ENCODE measurements at regions not wholly inside any gene's neighbourhood (a gene's known extent, or its start where the extent isn't known, plus 50 kb on each side); places are given as distances from the start of the nearest gene placed in this dataset.
A peak's percentile ranks its signal among the peaks of the same experiment; 100 is the strongest.

GRCh38 chr4:85081196-85081595 is 114.7 kb upstream of the WDFY3 start:
- H3K4me3 ChIP-seq (ENCODE audit: low read length) = no peak overlapping the region
- TF ChIP-seq, protein P1, sequence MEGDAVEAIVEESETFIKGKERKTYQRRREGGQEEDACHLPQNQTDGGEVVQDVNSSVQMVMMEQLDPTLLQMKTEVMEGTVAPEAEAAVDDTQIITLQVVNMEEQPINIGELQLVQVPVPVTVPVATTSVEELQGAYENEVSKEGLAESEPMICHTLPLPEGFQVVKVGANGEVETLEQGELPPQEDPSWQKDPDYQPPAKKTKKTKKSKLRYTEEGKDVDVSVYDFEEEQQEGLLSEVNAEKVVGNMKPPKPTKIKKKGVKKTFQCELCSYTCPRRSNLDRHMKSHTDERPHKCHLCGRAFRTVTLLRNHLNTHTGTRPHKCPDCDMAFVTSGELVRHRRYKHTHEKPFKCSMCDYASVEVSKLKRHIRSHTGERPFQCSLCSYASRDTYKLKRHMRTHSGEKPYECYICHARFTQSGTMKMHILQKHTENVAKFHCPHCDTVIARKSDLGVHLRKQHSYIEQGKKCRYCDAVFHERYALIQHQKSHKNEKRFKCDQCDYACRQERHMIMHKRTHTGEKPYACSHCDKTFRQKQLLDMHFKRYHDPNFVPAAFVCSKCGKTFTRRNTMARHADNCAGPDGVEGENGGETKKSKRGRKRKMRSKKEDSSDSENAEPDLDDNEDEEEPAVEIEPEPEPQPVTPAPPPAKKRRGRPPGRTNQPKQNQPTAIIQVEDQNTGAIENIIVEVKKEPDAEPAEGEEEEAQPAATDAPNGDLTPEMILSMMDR (conservative IDR thresholded peaks at IDR 0.05; ENCODE audit: low read depth, low read length) = no peak
- no peak for DNase-seq (ENCODE audit: low read depth)

DNA sequence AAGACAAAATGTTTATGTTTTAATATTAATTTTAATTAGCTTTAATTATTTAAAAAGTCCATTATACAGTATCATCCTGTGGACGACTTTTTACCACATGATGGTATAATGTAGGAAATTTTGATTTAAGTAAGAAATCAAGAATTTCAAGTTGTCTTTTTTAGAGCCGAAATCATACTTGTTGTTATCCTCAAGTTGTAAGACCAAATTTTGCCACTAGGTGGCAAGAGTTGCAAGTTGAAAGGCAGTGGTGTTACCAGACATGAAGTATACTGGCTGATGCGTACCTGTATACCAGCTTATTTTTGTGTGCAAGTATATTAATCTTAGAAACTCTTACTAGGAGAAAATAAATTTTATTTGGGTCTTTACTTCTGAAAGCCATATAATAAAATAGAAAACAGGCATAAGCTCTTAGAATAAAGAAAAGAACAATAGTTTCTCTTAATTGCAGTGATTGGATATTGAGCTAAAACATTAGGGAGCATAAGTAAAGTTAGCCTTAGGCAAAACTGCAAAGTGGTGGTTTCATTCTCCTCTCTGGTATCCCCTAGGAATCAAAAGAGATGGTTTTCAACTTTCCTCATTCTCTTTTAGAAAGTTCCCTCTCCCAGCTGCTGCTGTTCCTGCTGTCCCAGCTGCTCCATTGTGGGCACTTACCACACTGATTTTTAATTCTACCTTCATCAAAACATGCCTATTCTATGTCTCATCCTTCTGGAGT is 118.0 kb upstream of the WDFY3 start:
- TF ChIP-seq, protein P1 (conservative IDR thresholded peaks at IDR 0.05; ENCODE audit: low read depth, low read length) = peak; percentile 72
- peak; percentile 30 for DNase-seq (ENCODE audit: low read depth)
- H3K4me3 ChIP-seq (ENCODE audit: low read length) = no peak overlapping the region

GRCh38 chr4:85086721-85087120 is 120.2 kb upstream of the WDFY3 start:
- TF ChIP-seq, protein P1 (conservative IDR thresholded peaks at IDR 0.05; ENCODE audit: low read depth, low read length) = no peak
- no peak overlapping the region for H3K4me3 ChIP-seq (ENCODE audit: low read length)
- DNase-seq (ENCODE audit: low read depth) = peak; percentile 24

DNA sequence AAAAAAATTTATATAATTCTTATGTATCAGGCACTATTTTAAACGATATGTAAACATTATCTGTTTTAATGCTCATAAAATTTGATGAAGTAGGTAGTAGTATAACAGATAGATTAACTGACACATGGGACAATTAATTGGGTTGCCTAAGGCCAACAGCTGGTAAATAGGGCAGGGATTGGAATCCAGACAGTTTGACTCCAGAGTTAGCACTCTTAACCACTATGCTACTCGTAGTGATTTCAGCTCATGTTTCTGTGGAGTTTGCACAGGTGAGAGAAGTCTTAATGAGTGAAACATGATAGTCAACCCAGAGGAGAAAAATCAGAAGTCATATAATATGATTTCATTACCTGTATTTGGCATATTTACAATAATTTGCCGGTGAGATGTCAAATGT is 126.0 kb upstream of the WDFY3 start:
- no peak for DNase-seq (ENCODE audit: low read depth)
- TF ChIP-seq, protein P1 (conservative IDR thresholded peaks at IDR 0.05; ENCODE audit: low read depth, low read length) = no peak

DNA sequence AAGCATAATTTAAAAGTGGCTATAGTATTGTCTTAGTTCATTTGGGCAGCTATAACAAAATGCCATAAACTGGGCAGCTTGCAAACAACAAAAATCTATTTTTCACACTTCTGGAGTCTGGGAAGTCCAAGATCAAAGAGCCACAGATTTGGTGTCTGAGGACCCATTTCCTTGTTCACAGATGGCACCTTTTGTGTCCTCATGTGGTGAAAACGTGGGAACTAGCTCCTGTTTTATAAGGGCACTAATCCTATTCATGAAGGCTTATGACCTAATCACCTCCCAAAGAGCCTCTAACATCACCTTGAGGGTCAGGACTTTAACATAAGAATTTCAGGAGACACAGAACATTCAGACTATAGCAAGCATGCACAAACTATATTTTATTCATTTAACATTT is 126.5 kb upstream of the WDFY3 start:
- DNase-seq (ENCODE audit: low read depth) = no peak
- TF ChIP-seq, protein P1 (conservative IDR thresholded peaks at IDR 0.05; ENCODE audit: low read depth, low read length) = no peak
- H3K4me3 ChIP-seq (ENCODE audit: low read length) = no peak overlapping the region

More for the DNA sequence above, 126.0 kb upstream of the WDFY3 start:
- no peak overlapping the region for H3K4me3 ChIP-seq (ENCODE audit: low read length)

GRCh38 chr4:85094735-85095134 is 128.2 kb upstream of the WDFY3 start:
- no peak for DNase-seq (ENCODE audit: low read depth)
- TF ChIP-seq, protein P1 (conservative IDR thresholded peaks at IDR 0.05; ENCODE audit: low read depth, low read length) = no peak
- no peak overlapping the region for H3K4me3 ChIP-seq (ENCODE audit: low read length)

DNA sequence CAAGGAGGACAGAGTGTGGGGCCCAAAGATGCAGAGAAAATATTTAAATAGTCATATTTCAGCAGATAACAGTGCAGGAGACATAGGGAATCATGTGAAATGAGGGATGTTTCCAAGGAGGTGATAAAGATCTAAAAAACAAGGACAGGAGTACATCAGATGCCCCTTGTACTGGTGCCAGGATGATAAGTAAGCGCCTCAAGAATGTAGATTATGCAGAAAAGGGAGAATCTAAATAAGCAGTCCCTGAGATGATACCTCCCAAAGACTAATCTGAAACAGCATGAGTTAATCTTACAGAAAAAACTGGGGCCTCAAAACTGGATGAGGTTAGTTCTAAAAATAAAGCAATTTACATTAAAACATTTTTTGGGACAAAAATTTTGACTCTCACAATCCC is 136.1 kb upstream of the WDFY3 start:
- TF ChIP-seq, protein P1 (conservative IDR thresholded peaks at IDR 0.05; ENCODE audit: low read depth, low read length) = no peak
- DNase-seq (ENCODE audit: low read depth) = no peak
- H3K4me3 ChIP-seq (ENCODE audit: low read length) = no peak overlapping the region

Measured in retinal pigment epithelial cell (primary cell).